Fibroblast of lung (primary cell): ENCODE measurements at regions not wholly inside any gene's neighbourhood (a gene's known extent, or its start where the extent isn't known, plus 50 kb on each side); places are given as distances from the start of the nearest gene placed in this dataset.

ENCODE experiments used
- DNase-seq, 2 donors: peaks; one replicate each; pipeline versions ENCODE4 v3.0.0 to v3.0.0-alpha.2; 2010; ENCODE audit warnings: low read depth in 2 of 2
- H2AFZ ChIP-seq: 2 replicates; pipeline ENCODE4 v1.5.1; 2012; ENCODE audit warnings: low read length, control low read depth, inconsistent platforms
- H3K27ac ChIP-seq: 2 replicates; pipeline ENCODE4 v1.5.1; 2011; ENCODE audit warnings: low read length, control low read depth; ENCODE audit not compliant: insufficient read depth
- H3K27me3 ChIP-seq: 2 replicates; pipeline ENCODE4 v1.5.1; 2011; ENCODE audit warnings: mild to moderate bottlenecking, low read length; ENCODE audit not compliant: control insufficient read depth, insufficient read depth
- H3K36me3 ChIP-seq: 2 replicates; pipeline ENCODE4 v1.5.1; 2011; ENCODE audit warnings: low read length; ENCODE audit not compliant: control insufficient read depth, insufficient read depth
- H3K4me1 ChIP-seq: 2 replicates; pipeline ENCODE4 v1.5.1; 2011; ENCODE audit warnings: low read length; ENCODE audit not compliant: control insufficient read depth, insufficient read depth; ENCODE audit errors: extremely low read depth
- H3K4me2 ChIP-seq: 2 replicates; pipeline ENCODE4 v1.5.1; 2011; ENCODE audit warnings: low read length, control low read depth; ENCODE audit not compliant: insufficient read depth; ENCODE audit errors: extremely low read depth
- H3K4me3 ChIP-seq, 4 experiments: fragments of 200-600 bp in 1 of 4; sonication (generic) in 1 of 4; replicated peaks in 1 of 4; 2 replicates each; pipeline ENCODE4 v1.5.1; 2011 to 2016; ENCODE audit warnings: low read length in 4 of 4, low read depth in 3 of 4, mild to moderate bottlenecking in 3 of 4, control low read depth in 2 of 4, inconsistent platforms in 1 of 4, mixed read lengths in 1 of 4; ENCODE audit not compliant: insufficient read depth in 1 of 4; ENCODE audit errors: control extremely low read depth in 1 of 4
- H3K79me2 ChIP-seq: 2 replicates; pipeline ENCODE4 v1.5.1; 2012; ENCODE audit warnings: mild to moderate bottlenecking, low read length, inconsistent platforms; ENCODE audit not compliant: control insufficient read depth, insufficient read depth
- H3K9ac ChIP-seq: 2 replicates; pipeline ENCODE4 v1.5.1; 2011; ENCODE audit warnings: mild to moderate bottlenecking, low read length, control low read depth; ENCODE audit not compliant: insufficient read depth
- H3K9me3 ChIP-seq: 2 replicates; pipeline ENCODE4 v1.5.1; 2012; ENCODE audit warnings: low read depth, low read length; ENCODE audit not compliant: control insufficient read depth, insufficient read depth
- H4K20me1 ChIP-seq: 2 replicates; pipeline ENCODE4 v1.5.1; 2011; ENCODE audit warnings: low read length; ENCODE audit not compliant: control insufficient read depth, insufficient read depth; ENCODE audit errors: extremely low read depth
- CTCF ChIP-seq, 2 donors: IDR thresholded peaks in 1 of 2; conservative IDR thresholded peaks in 1 of 2; 1 replicate in 1 of 2; 2 replicates in 1 of 2; pipeline ENCODE4 v1.5.1; 2011 to 2012; ENCODE audit warnings: low read length in 2 of 2, control low read depth in 1 of 2, inconsistent platforms in 1 of 2, low read depth in 1 of 2, mild to moderate bottlenecking in 1 of 2
- EZH2 ChIP-seq: IDR thresholded peaks from 2 replicates; pipeline ENCODE4 v1.5.1; 2012; ENCODE audit warnings: low read length, control low read depth, mild to moderate bottlenecking; ENCODE audit errors: missing control alignments

GRCh38 chr14:85357120-85357519, 172.8 kb upstream of the FLRT2 start:
- H3K9ac ChIP-seq: no peak overlapping the region
- no peaks in the 10 kb centered on the region for H3K4me1 ChIP-seq
- H3K79me2 ChIP-seq: no peaks in the 10 kb centered on the region
- no peaks in the 10 kb centered on the region for H4K20me1 ChIP-seq
- H3K9me3 ChIP-seq: no peaks in the 10 kb centered on the region
- no peak for DNase-seq
- TF ChIP-seq EZH2 (no peak), CTCF (conservative IDR thresholded peaks at IDR 0.05 in 1 of 2, IDR thresholded peaks at IDR 0.05 in 1 of 2; ENCODE audit: low read depth in 1 of 2, low read length in 2 of 2) (no peak)
- no peaks in the 10 kb centered on the region for H3K27me3 ChIP-seq
- no peak overlapping the region for H3K4me3 ChIP-seq
- H3K4me2 ChIP-seq: no peak overlapping the region
- no peaks in the 10 kb centered on the region for H3K36me3 ChIP-seq
- H2AFZ ChIP-seq: no peak overlapping the region
- H3K27ac ChIP-seq: no peak overlapping the region

GRCh38 chr14:85358136-85358785, 171.7 kb upstream of the FLRT2 start:
- Histone ChIP-seq H3K27me3 (no peaks in the 10 kb centered on the region), H3K4me1 (no peaks in the 10 kb centered on the region), H4K20me1 (no peaks in the 10 kb centered on the region), H3K9ac (no peak overlapping the region), H3K4me2 (no peak overlapping the region), H3K9me3 (no peaks in the 10 kb centered on the region), H3K4me3 (no peak overlapping the region), H3K27ac (no peak overlapping the region), H2AFZ (no peak overlapping the region), H3K79me2 (no peaks in the 10 kb centered on the region), H3K36me3 (no peaks in the 10 kb centered on the region)
- DNase-seq: no peak
- no peak for TF ChIP-seq CTCF (conservative IDR thresholded peaks at IDR 0.05 in 1 of 2, IDR thresholded peaks at IDR 0.05 in 1 of 2; ENCODE audit: low read depth in 1 of 2, low read length in 2 of 2)
- TF ChIP-seq EZH2: no peak

- H3K36me3 ChIP-seq: no peaks in the 10 kb centered on the region
- no peak overlapping the region for H3K4me2 ChIP-seq
- no peaks in the 10 kb centered on the region for H3K4me1 ChIP-seq
- no peak overlapping the region for H3K4me3 ChIP-seq
- TF ChIP-seq CTCF (conservative IDR thresholded peaks at IDR 0.05 in 1 of 2, IDR thresholded peaks at IDR 0.05 in 1 of 2; ENCODE audit: low read depth in 1 of 2, low read length in 2 of 2) (no peak), EZH2 (no peak)
- no peaks in the 10 kb centered on the region for H3K79me2 ChIP-seq
- H4K20me1 ChIP-seq: no peaks in the 10 kb centered on the region
- H3K27me3 ChIP-seq: no peaks in the 10 kb centered on the region
- H2AFZ ChIP-seq: no peak overlapping the region
- no peak overlapping the region for H3K27ac ChIP-seq
- no peaks in the 10 kb centered on the region for H3K9me3 ChIP-seq
- no peak overlapping the region for H3K9ac ChIP-seq
- no peak for DNase-seq
Measured at GRCh38 chr14:85359505-85359904, 170.4 kb upstream of the FLRT2 start.
